ENCODE measurements at regions not wholly inside any gene's neighbourhood (a gene's known extent, or its start where the extent isn't known, plus 50 kb on each side); places are given as distances from the start of the nearest gene placed in this dataset.

DNA sequence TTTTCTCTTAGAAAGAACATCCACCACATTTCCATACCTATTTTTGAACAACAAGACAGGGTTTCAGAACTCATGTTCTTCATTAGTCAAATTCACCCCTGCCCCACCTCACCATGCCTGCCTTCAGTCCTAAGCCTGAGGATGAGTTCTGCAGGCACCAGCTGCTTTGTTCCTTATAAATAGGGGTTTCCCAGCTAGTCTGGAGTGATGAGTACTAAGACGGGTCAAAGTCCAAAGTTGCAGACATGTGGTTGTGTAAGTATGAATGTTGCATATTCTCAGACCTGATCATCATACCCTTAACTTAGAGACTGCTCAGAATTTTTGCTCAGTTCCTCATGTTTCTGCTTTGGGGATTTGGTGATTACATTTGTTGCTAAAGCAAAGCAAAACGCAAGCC lies 257.7 kb upstream of the CDYL start:
- TF ChIP-seq POLR2A (IDR thresholded peaks at IDR 0.05) (no peak), POLR2AphosphoS5 (IDR thresholded peaks at IDR 0.05) (no peak)
- TF ChIP-seq, protein P1, sequence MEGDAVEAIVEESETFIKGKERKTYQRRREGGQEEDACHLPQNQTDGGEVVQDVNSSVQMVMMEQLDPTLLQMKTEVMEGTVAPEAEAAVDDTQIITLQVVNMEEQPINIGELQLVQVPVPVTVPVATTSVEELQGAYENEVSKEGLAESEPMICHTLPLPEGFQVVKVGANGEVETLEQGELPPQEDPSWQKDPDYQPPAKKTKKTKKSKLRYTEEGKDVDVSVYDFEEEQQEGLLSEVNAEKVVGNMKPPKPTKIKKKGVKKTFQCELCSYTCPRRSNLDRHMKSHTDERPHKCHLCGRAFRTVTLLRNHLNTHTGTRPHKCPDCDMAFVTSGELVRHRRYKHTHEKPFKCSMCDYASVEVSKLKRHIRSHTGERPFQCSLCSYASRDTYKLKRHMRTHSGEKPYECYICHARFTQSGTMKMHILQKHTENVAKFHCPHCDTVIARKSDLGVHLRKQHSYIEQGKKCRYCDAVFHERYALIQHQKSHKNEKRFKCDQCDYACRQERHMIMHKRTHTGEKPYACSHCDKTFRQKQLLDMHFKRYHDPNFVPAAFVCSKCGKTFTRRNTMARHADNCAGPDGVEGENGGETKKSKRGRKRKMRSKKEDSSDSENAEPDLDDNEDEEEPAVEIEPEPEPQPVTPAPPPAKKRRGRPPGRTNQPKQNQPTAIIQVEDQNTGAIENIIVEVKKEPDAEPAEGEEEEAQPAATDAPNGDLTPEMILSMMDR (IDR thresholded peaks at IDR 0.05): no peak

All from transverse colon (tissue), 4 donors.